HG03354 (cell line): ENCODE measurements at regions not wholly inside any gene's neighbourhood (a gene's known extent, or its start where the extent isn't known, plus 50 kb on each side); places are given as distances from the start of the nearest gene placed in this dataset.
A peak's percentile ranks its signal among the peaks of the same experiment; 100 is the strongest.

Source experiments
- ATAC-seq: cut with Tn5 transposase; IDR thresholded peaks from one replicate; pipeline ENCODE4 v1.9.1; 2021; ENCODE audit warnings: mild to moderate bottlenecking; ENCODE audit not compliant: unreplicated experiment, poor library complexity, severe bottlenecking

DNA sequence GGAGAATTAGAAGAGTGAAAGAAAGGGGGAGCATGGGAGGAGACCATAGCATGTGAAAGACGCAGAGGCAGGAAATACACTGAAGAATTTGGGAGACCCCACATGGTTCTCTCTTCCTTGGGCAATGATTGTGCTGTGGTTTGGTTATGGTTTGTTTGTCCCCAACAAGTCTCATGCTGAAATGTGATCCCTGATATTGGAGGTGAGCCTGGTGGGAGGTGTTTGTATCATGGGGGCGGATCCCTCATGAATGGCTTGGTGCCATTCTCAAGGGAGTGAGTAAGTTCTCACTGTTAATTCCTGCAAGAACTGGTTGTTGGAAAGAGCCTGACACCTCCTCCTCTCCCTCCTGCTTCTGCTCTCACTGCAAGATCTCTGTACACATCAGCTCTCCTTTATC, 78.6 kb upstream of the RAI2 start:
- no peak for ATAC-seq

DNA sequence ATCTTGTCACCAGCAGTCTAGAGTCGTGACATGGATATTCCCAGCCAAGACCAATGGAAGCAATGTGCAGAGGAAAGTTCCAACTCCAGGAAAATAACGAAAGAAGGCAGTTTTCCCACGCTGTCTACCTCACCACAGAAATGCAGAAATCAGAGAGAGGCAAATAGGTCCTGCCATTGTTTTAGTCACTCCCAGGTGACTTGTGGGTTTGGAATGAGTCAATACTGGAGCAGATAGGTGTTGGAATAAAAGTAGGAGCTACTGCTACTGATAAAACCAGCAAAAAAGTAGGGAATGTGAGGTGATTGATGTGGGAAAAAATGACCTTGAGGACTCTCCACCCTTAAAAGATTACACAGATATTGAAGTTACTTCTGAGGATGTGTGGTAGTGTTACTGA, 72.8 kb upstream of the RAI2 start:
- ATAC-seq: no peak

DNA sequence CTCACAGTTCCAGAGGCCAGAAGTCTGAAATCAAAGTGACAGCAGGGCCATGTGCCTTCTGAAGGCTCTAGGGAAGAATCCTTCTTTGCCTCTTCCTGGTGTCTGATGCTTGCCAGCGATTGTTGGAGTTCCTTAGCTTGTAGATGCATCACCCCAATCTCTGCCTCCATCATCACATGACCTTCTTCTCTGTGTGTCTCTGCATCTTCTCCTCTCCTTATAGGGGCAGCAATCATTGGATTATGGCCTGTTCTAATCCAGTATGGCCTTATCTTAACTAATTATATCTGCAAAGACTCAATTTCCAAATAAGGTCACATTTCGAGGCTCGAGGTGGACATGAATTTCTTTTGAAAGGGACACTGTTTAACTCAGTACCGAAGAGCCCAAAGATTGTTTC, 71.7 kb upstream of the RAI2 start:
- no peak for ATAC-seq

DNA sequence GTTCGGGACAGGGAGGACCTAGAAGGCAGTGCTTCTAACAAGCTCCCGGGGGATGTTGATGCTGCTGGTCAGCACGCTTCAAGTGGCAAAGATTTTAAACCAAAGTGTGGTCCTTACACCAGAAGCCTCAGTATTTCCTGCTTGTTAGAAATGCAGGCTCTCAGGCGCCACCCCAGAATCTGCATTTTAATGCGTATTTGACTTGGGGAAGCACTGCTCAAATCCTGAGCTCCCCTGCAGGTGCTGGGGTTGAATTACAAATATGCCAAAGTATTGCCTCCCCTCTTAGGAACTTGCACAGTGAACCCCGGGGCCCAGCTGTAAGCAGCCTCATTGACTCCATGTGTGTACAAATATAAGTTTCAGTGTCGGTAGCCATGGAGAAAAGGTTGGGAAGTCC, 70.8 kb upstream of the RAI2 start:
- ATAC-seq: no peak

DNA sequence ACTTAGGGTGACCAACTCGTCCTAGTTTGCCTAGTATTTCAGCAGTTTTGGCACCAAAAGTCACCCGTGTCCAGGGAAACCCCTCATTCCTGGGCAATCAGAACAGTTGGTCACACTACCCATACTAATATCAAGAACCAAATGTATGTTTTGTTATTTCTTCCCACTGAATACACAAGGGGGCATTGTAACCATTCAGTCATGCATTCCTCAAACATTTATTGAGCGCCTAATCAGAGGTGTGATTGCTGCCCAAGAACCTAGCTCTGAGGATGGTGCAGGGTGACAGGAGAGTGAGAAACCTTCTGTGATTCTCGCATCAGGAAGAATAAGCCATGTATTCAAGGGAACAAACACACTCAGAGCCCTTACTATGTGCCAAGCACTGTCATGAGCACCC, 69.8 kb upstream of the RAI2 start:
- no peak for ATAC-seq

DNA sequence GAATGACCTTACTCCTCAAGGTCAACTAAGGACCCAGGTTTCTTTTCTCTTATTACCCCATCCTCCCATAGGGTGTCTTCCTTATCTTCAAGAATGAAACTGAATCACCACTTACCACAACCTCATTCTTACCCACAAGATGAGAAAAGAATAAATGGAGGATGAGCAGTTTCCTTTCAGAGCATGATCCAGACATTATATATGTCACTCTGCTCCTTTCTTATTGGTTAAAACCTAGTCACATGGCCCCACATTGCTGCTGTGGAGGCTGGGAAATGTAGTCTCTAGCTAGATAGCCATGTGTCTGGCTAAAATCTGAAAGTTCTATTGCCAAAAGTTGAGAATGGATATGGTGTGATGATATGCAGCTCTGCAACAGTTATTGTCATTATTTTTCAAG, 62.4 kb upstream of the RAI2 start:
- peak; percentile 50 for ATAC-seq

DNA sequence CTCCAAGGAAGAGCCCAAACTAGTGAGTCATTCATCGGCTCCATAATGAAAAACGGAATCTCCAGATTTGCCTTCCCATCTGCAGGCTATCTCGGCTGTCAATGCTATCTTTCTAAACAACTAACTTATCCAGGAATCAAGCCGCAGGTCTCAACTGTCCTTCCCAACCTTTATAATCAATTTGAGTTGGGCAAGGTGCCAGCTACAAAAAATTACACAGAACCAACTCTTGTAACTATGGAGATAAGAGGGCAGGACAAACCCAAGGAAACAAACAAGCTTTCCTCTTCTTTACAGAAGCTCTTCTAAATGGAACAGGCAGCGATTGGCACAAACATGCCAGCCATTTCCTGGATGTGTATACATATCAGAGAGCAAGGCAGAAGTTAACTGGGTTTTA, 61.2 kb upstream of the RAI2 start:
- no peak for ATAC-seq

DNA sequence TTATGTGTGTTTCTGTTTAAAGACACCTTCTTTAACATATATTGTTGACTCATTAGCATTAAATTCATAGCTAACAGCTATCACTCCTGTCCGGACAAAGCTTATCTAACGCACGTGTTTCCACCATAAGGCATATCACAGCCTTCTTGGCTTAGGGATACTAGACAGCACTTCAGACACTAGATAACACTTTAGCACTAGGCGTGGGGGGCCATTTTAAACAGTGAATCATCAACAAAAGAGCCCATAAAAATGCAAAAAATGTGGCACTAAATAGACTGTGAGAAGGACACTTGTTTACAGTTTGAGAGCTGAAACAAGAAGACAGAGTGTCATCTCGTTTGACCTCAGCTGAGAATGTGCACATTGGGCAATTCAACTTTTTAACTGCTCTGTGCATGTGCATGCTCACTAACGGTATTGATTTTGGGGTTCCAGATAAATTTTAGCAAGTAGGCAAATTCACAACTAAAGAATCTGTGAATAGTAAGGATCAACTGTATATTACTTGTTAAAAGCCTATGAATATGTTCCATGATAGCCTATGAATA, 58.9 kb upstream of the RAI2 start:
- ATAC-seq: no peak

DNA sequence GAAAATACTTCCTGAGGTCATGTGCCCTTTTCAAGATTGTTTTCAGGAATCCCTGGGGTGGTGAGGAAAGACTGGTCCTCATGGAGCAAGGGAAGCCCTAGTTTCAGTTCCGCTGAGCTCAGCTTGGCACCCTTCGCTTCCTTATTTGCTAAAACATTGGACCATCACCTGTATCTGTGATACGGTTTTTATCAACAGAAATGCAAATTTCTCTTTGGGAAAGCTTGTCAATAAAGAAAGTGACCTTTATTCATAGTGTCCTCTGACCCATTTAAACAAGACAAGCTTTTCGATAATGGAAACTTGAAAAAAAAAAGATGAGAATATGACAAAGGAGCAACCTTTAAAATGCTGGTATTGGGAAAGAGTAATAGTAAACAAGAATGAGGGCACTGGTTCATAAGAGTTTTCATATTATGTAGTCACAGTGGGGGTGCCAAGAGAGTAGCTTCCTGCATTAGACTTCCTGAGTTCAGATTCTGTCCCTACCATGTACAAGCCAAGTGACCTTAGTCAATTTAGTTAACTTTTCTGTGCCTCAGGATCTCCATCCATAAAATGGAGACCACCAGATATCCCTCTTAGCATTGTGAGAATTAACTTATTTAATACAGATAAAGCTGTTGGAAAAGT, 57.0 kb upstream of the RAI2 start:
- ATAC-seq: no peak

DNA sequence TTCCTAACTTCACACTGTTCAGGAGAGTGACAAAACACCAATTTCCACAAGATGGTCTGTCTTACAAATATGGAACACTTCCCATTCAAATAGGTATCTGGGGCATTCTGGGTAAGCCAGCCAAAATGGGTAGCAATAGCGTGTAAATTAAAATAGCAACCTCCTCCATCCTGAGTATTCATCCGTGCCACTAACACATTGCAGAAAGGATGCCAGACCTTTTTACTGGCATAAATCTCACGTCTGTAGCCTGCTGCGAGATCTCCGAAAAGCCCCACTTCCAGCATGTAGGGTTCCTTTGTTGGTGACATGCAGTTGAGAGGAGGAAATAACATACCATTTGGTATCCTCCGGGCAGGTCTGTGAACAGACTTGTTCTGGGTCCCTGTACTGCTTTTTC, 52.7 kb upstream of the RAI2 start:
- no peak for ATAC-seq
